ENCODE measurements at regions not wholly inside any gene's neighbourhood (a gene's known extent, or its start where the extent isn't known, plus 50 kb on each side); places are given as distances from the start of the nearest gene placed in this dataset.
A peak's percentile ranks its signal among the peaks of the same experiment; 100 is the strongest.

DNA sequence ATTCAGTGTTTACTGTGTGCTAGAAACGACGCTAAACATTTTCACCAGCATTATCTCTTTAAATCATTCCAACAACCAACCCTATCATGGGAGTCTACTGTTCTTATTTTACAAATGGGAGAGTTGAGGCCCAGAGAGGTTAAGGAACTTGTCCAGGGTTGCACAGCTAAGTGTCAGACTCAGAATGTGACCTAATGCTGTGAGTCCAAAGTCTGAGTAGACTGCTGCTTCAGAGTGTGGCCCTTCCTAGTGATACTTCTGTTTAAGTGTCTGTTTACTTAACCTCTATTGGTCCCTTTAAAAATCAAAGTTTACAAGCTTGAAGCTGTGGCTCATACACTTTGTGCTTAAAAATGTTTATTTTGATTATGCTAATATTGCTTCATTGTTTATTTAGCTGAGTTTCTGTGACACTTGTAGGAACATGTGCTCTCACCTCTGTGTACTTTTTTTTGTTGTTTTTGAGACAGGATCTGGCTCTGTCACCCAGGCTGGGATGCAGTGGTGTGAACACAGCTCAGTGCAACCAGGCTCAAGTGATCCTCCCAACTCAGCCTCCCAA, 84.4 kb upstream of the SYPL1 start:
- no peak for DNase-seq

DNA sequence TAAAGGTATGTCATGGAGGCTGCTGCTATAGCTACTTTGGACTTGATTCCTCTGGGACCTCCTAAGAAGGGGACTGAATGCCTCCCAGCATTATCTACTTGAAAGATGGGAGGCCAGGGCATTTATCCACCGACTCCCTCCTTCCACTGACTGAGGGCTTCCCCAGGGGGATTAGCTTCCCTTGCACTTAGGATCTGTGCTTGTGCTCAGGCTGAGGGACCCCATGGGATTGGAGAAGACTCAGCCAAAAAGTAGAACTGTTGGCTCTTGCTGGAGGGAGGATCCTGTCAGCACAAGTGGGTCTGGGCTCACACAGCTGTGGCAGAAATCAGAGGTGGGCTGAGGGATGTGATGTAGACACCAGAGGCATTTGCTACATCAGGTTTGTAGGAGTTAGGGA, 81.5 kb upstream of the SYPL1 start:
- no peak for DNase-seq

DNA sequence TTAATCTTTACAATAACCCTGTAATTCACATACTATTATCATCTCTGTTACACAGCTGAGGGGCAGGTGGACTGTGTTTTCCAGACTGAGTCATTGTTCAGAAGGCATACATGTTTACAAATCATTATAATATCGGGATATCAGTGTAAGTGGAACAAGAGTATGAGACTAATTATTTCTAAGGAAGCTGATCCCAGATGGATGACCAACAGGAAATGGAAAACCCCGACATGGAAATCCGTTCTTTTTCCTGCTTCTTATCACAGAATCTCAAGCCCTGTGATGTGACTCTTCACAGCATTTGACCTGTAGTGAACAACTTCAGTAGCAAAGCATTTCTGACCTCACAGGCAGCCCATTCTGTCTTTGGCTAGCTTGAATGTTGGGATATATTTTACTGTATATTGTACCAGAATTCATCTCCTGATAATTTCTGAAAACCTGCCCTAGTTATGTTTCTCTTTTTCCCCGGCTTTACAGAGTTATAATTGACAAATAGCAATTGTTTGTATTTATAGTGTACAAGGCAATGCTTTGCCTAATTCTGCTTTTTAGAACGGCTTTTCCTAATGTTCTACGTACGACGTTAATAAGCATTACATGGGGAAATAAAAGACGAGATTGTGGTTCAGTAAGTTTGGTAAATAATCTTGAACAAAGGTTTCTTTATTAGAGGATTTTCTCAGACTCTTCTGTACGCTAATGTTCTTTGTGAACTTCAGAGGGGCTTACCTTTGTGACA, 78.6 kb upstream of the SYPL1 start:
- no peak for DNase-seq

GRCh38 chr7:106187613-106188350, 75.7 kb upstream of the SYPL1 start:
- DNase-seq: no peak

- DNase-seq: no peak
Measured at GRCh38 chr7:106185719-106186118, 73.6 kb upstream of the SYPL1 start.

DNA sequence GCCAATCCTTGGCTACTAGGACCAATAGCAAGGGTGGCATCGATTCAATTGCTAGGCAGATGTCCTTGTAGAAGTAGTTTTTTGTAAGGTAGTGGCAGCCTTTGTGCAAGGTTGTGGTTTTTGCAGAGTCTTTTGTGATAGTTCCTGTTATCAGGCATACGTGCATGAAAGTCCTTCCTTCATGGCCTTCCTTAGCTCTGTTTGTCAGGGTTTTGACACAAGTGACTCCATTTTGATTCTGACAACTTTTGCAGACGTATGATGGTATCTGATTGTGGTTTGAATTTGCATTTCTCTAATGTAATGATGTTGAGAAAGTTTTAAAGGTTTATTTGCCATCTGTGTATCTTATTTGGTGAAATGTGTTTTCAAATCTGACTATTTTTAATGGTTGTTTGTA, 71.8 kb upstream of the SYPL1 start:
- DNase-seq: no peak

DNA sequence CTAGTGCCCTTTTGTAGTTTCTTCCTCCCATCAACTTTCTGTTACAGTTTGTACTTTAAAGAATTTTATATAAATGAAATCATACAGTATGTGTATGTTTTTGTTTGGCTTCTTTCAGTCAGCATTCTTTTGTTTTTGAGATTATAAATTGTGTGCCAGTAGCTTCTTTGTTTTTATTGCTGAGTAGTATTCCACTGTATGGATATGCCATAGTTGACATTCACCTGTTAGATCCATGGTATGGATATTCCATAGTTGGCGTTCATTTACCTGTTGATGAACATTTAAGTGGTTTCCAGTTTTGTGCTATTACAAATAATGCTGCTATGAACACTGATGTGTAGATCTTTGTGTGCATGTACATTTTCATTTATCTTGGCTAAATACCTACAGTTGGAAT, 70.8 kb upstream of the SYPL1 start:
- no peak for DNase-seq

- no peak for DNase-seq
Measured at GRCh38 chr7:106181658-106182265, 69.7 kb upstream of the SYPL1 start.

GRCh38 chr7:106180721-106181120, 68.6 kb upstream of the SYPL1 start:
- no peak for DNase-seq

GRCh38 chr7:106179256-106179655, 67.1 kb upstream of the SYPL1 start:
- no peak for DNase-seq

DNA sequence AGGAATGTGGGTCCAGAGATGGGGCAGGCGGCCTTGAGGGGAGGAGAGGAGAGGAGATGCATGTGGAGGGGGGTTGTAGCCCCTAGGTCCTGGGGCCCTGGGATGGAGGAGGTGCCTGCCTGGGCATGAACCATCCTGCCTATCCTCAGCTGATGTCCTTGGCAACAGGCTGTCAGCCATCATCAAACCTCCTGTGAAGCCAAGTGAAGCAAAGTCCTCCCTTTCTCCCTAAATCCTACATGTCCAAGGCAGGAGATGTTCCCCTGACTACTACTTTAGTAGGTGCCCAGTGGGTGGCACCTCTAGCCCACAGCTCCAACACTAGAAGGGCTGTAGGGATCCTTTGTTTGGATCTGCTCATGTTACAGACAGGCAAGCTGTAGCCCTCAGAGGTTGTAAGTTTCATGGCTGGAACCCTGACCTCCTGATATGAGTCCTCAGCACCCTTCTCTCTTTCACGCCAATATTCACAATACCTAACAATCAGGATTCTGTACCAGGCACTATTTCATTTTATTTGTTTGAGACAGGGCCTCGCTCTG, 66.6 kb upstream of the SYPL1 start:
- DNase-seq: no peak

- no peak for DNase-seq
Measured at GRCh38 chr7:106177738-106178592, 65.9 kb upstream of the SYPL1 start.

- DNase-seq: no peak
Measured at GRCh38 chr7:106177300-106177690, 65.2 kb upstream of the SYPL1 start.

DNA sequence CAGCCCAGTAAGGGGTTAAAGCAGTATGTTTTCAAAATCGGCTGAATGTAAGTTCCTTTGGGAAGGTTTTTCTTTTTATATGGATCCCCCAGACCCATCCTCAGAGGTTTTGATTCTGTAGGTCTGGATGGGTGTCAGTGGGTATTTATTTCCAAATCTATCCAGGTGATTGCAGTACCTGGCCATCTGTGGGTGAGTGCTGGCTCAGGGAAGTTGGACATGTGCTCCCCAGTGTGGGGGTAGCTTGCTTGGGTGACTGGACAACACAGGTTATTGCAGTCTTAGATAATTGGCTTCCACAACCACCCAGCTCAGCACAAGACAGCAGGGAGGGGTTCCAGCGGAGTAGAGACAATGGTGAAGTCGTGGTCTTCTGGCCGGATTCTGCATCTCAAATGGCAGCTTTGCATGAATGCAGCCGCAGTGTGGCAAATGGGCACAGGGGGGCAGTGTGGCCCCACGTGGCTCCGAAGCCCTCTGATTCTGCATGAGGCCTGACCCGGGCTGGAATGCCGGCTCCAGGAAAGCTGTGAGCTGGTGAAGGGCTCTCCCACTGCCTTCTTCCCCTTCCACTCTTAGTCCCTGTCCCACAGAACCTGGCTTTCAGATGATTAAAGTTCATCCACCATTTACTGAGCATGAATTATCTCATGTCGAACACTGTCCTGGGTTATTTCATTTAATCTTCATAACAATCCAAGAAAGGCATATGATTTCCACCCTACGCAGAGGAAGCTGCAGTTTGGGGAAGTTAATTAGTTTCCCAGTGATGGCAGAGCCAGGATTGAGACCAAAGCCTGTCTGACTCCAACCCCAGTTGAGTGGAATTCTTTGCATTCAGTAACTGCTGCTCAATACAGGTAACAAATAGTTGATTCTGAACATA, 64.5 kb upstream of the SYPL1 start:
- peak; percentile 50 for DNase-seq

GRCh38 chr7:106175507-106175906, 63.4 kb upstream of the SYPL1 start:
- no peak for DNase-seq

- no peak for DNase-seq
Measured at GRCh38 chr7:106170651-106171050, 58.5 kb upstream of the SYPL1 start.

DNA sequence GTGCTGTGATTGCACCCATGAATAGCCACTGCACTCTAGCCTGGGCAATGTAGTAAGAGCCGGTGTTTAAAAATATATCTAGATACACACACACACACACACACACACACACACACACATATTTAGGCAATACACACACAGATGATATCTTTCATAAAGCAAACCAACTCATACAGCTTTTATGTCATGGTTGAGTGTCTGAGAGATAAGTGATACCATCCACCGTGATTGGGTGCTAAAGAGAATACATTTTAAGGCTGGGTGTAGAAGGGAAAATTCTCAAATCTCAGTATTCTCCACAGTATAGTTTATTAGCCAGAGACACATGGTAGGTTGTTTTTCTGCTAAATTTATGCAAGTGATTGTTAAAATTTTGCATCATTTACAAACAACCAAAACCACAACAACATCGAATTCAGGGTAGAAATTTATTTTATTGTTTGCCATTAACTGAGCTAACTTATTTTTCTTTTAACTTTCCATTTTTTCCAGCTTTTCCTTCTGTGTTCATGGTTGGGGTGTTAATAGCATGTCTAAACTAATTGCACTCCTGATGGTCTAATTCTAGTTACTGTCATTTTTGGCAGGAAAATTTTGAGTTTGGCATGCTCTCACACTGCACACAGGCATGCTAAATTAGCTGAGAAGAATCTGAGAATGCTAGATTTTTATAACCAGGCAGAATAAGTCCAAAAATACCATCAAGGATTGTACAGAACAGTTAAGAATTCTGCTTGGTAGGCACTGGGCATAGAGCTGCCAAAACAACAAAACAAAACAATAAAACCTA, 57.9 kb upstream of the SYPL1 start:
- no peak for DNase-seq

- DNase-seq: no peak
Measured at GRCh38 chr7:106167439-106168136, 55.5 kb upstream of the SYPL1 start.

DNA sequence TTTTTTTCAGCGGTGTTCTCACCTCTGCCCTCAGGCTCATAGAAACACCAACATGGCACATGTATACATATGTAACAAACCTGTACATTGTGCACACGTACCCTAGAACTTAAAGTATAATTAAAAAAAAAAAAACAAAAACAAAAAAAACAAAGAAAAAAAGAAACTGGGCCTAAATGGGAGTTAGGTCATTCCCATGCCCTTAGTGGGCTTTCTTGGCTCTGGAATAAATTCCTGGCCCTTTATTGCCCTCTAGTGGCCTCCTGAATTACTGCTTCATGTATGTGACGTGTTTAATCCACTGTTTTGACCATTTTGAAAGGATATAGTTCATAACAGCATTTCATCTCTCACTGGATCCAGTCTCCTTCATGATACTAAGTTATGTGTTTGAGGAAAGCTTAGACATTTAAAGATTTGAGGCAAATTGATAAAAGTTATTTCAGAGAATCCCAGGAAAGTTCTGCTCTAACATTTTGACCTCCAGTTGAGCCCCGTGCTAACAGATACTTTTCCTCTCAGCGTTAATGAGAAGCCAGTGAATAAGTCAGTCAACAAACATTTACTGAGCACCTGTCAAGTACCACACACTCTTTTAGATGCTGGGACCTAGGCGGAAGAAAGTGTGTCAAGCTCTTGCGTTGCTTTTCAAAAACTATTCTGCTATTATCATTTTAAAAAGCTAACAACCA, 54.7 kb upstream of the SYPL1 start:
- DNase-seq: no peak

All from CD4-positive, alpha-beta T cell treated with Interferon gamma for 1 hour (primary cell).